Lower leg skin (tissue), 3 donors: ENCODE measurements at regions not wholly inside any gene's neighbourhood (a gene's known extent, or its start where the extent isn't known, plus 50 kb on each side); places are given as distances from the start of the nearest gene placed in this dataset.

ENCODE experiments used
- CTCF ChIP-seq, 3 donors: fragments of 450-650 bp; IDR thresholded peaks; one replicate each; pipeline ENCODE4 v1.5.1; 2016; ENCODE audit warnings: antibody characterized with exemption in 3 of 3, mild to moderate bottlenecking in 3 of 3, moderate library complexity in 2 of 3
- POLR2A ChIP-seq, 2 donors: fragments of 450-650 bp; IDR thresholded peaks; one replicate each; pipeline ENCODE4 v1.6.1; 2016 to 2017; ENCODE audit warnings: antibody characterized with exemption in 2 of 2, mild to moderate bottlenecking in 1 of 2, moderate library complexity in 1 of 2

GRCh38 chr13:80744147-80744914 is 403.4 kb upstream of the SPRY2 start:
- TF ChIP-seq POLR2A (IDR thresholded peaks at IDR 0.05) (no peak), CTCF (IDR thresholded peaks at IDR 0.05) (no peak)
